Esophagus muscularis mucosa (tissue), 4 donors: ENCODE measurements at regions not wholly inside any gene's neighbourhood (a gene's known extent, or its start where the extent isn't known, plus 50 kb on each side); places are given as distances from the start of the nearest gene placed in this dataset.

ENCODE experiments used
- EP300 ChIP-seq: sonication (generic); formaldehyde crosslinking; IDR thresholded peaks from one replicate; pipeline ENCODE4 v1.6.1; 2017; ENCODE audit warnings: antibody characterized with exemption
- POLR2A ChIP-seq: fragments of 450-650 bp; IDR thresholded peaks from one replicate; pipeline ENCODE4 v1.6.1; 2017; ENCODE audit warnings: antibody characterized with exemption, moderate library complexity, mild to moderate bottlenecking, low read depth
- POLR2AphosphoS5 ChIP-seq, 2 donors: sonication (generic); formaldehyde crosslinking; IDR thresholded peaks; one replicate each; pipeline ENCODE4 v1.6.1; 2017; ENCODE audit warnings: antibody characterized with exemption in 2 of 2
- TF ChIP-seq, protein P1 (sequence below), 3 experiments: fragments of 200-600 bp in 2 of 3; fragments of 450-650 bp in 1 of 3; sonication (generic) in 2 of 3; IDR thresholded peaks; one replicate each; pipeline ENCODE4 v1.5.1; 2017 to 2019; ENCODE audit warnings: antibody characterized with exemption in 3 of 3, mild to moderate bottlenecking in 2 of 3, moderate library complexity in 1 of 3

DNA sequence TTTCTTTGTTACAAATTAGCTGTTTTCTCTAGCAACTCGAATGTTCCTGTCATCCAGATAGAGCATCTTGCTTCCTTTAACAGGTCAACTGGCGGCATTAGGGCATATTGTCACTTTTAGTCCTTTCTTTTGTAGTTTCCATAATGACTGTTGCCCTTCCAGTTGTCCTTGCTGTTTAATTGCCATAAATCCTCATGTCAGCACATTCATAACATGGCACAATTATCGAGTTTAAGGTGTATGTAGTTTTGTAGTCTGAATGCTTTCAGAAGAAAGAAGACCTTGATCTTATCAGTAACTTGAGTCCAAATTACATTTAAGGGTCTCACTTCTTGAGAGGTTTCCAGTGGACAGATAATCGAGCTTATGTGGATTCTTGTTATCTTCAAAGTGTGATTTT lies 161.7 kb upstream of the CDH12 start:
- TF ChIP-seq, protein P1, sequence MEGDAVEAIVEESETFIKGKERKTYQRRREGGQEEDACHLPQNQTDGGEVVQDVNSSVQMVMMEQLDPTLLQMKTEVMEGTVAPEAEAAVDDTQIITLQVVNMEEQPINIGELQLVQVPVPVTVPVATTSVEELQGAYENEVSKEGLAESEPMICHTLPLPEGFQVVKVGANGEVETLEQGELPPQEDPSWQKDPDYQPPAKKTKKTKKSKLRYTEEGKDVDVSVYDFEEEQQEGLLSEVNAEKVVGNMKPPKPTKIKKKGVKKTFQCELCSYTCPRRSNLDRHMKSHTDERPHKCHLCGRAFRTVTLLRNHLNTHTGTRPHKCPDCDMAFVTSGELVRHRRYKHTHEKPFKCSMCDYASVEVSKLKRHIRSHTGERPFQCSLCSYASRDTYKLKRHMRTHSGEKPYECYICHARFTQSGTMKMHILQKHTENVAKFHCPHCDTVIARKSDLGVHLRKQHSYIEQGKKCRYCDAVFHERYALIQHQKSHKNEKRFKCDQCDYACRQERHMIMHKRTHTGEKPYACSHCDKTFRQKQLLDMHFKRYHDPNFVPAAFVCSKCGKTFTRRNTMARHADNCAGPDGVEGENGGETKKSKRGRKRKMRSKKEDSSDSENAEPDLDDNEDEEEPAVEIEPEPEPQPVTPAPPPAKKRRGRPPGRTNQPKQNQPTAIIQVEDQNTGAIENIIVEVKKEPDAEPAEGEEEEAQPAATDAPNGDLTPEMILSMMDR (IDR thresholded peaks at IDR 0.05), result no peak
- no peak for TF ChIP-seq POLR2AphosphoS5 (IDR thresholded peaks at IDR 0.05)
- no peak for TF ChIP-seq POLR2A
- TF ChIP-seq EP300, result no peak
